ENCODE measurements at regions not wholly inside any gene's neighbourhood (a gene's known extent, or its start where the extent isn't known, plus 50 kb on each side); places are given as distances from the start of the nearest gene placed in this dataset.

- intact Hi-C loops (cut with micrococcal nuclease): no loop called here
- H3K36me3 Mint-ChIP-seq: no peaks in the 10 kb centered on the region
- H3K4me1 Mint-ChIP-seq: no peaks in the 10 kb centered on the region
- peaks cover 3% of the 10 kb centered on the region for H3K9me3 ChIP-seq (ENCODE audit: control insufficient read depth, insufficient read depth, low read length)
- H3K27ac Mint-ChIP-seq: no peak overlapping the region
- H3K4me3 ChIP-seq (ENCODE audit: low read length): no peak overlapping the region
- DNase-seq: no peak
- WGBS (ENCODE audit: insufficient coverage): 73% methylated on average over 4 of the region's 4 CpGs
- H3K4me1 ChIP-seq (ENCODE audit: control insufficient read depth, insufficient read depth, low read length): no peaks in the 10 kb centered on the region
- no peaks in the 10 kb centered on the region for H3K27me3 ChIP-seq (ENCODE audit: control insufficient read depth, insufficient read depth, low read length)
- no peak for ATAC-seq
- H3K27ac ChIP-seq (ENCODE audit: low read length): no peak overlapping the region
- peaks cover 10 to 13% of the 10 kb centered on the region in 2 donors for H3K9me3 Mint-ChIP-seq
- H3K36me3 ChIP-seq (ENCODE audit: control insufficient read depth, insufficient read depth, low read length): no peaks in the 10 kb centered on the region
- H3K4me3 Mint-ChIP-seq: no peak overlapping the region
- TF ChIP-seq CTCF (IDR thresholded peaks at IDR 0.05): no peak
- H3K27me3 Mint-ChIP-seq (ENCODE audit: low read depth in 2 of 2): no peaks in the 10 kb centered on the region
Observed at GRCh38 chr7:68038621-68039314, 1042.1 kb downstream of the TYW1 start.

GRCh38 chr7:68041554-68041953 lies 1044.9 kb downstream of the TYW1 start:
- Mint-ChIP-seq H3K27me3 (ENCODE audit: low read depth in 2 of 2) (no peaks in the 10 kb centered on the region), H3K27ac (no peak overlapping the region), H3K36me3 (no peaks in the 10 kb centered on the region), H3K4me3 (no peak overlapping the region), H3K4me1 (no peaks in the 10 kb centered on the region), H3K9me3 (peaks cover 8 to 9% of the 10 kb centered on the region in 2 donors)
- Histone ChIP-seq H3K36me3 (ENCODE audit: control insufficient read depth, insufficient read depth, low read length) (no peaks in the 10 kb centered on the region), H3K4me1 (ENCODE audit: control insufficient read depth, insufficient read depth, low read length) (no peaks in the 10 kb centered on the region), H3K27me3 (ENCODE audit: control insufficient read depth, insufficient read depth, low read length) (no peaks in the 10 kb centered on the region), H3K9me3 (ENCODE audit: control insufficient read depth, insufficient read depth, low read length) (peaks cover 5% of the 10 kb centered on the region), H3K27ac (ENCODE audit: low read length) (no peak overlapping the region), H3K4me3 (ENCODE audit: low read length) (no peak overlapping the region)
- TF ChIP-seq CTCF (IDR thresholded peaks at IDR 0.05): no peak
- no peak for ATAC-seq
- DNase-seq: no peak
- intact Hi-C loops (cut with micrococcal nuclease): no loop called here
- WGBS (ENCODE audit: insufficient coverage): 70% methylated on average over 6 of the region's 6 CpGs

GRCh38 chr7:68043546-68043945 lies 1046.9 kb downstream of the TYW1 start:
- H3K9me3 Mint-ChIP-seq: peaks cover 6 to 10% of the 10 kb centered on the region in 2 donors
- DNase-seq (no peak), ATAC-seq (no peak)
- H3K27me3 Mint-ChIP-seq (ENCODE audit: low read depth in 2 of 2): no peaks in the 10 kb centered on the region
- Histone ChIP-seq H3K9me3 (ENCODE audit: control insufficient read depth, insufficient read depth, low read length) (peaks cover 5% of the 10 kb centered on the region), H3K36me3 (ENCODE audit: control insufficient read depth, insufficient read depth, low read length) (no peaks in the 10 kb centered on the region), H3K4me3 (ENCODE audit: low read length) (no peak overlapping the region), H3K4me1 (ENCODE audit: control insufficient read depth, insufficient read depth, low read length) (no peaks in the 10 kb centered on the region), H3K27me3 (ENCODE audit: control insufficient read depth, insufficient read depth, low read length) (no peaks in the 10 kb centered on the region), H3K27ac (ENCODE audit: low read length) (no peak overlapping the region)
- 88% methylated on average over 4 of the region's 4 CpGs for WGBS (ENCODE audit: insufficient coverage)
- TF ChIP-seq CTCF (IDR thresholded peaks at IDR 0.05): no peak
- intact Hi-C loops (cut with micrococcal nuclease): no loop called here
- no peak overlapping the region for H3K4me3 Mint-ChIP-seq
- no peaks in the 10 kb centered on the region for H3K4me1 Mint-ChIP-seq
- H3K36me3 Mint-ChIP-seq: no peaks in the 10 kb centered on the region
- no peak overlapping the region for H3K27ac Mint-ChIP-seq

DNA sequence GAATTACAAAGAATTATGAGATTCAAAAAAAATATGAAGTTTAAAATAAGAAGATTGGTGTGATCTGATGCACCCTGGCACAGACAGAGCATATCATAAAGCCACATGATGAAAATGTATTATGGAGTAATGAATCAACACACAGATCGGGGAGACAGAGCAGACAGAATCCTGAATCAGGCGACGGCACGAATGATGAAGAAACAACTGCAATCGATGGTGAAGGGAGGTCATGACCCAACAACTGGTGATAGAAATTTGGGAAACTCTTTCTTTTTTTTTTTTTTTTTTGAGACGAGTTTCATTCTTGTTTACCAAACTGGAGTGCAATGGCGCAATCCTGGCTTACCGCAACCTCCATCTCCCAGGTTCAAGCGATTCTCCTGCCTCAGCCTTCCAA lies 1054.0 kb downstream of the TYW1 start:
- WGBS (ENCODE audit: insufficient coverage): 96% methylated on average over 9 of the region's 9 CpGs
- H3K9me3 ChIP-seq (ENCODE audit: control insufficient read depth, insufficient read depth, low read length): no peaks in the 10 kb centered on the region
- no peak overlapping the region for H3K27ac Mint-ChIP-seq
- peaks cover 0 to 6% of the 10 kb centered on the region in 2 donors for H3K9me3 Mint-ChIP-seq
- no peaks in the 10 kb centered on the region for H3K27me3 ChIP-seq (ENCODE audit: control insufficient read depth, insufficient read depth, low read length)
- no peaks in the 10 kb centered on the region for H3K27me3 Mint-ChIP-seq (ENCODE audit: low read depth in 2 of 2)
- no peak for TF ChIP-seq CTCF (IDR thresholded peaks at IDR 0.05)
- no peak for DNase-seq
- intact Hi-C loops (cut with micrococcal nuclease): no loop called here
- no peaks in the 10 kb centered on the region for H3K36me3 Mint-ChIP-seq
- H3K4me1 ChIP-seq (ENCODE audit: control insufficient read depth, insufficient read depth, low read length): no peaks in the 10 kb centered on the region
- no peak overlapping the region for H3K4me3 ChIP-seq (ENCODE audit: low read length)
- no peak for ATAC-seq
- H3K36me3 ChIP-seq (ENCODE audit: control insufficient read depth, insufficient read depth, low read length): no peaks in the 10 kb centered on the region
- H3K4me3 Mint-ChIP-seq: no peak overlapping the region
- H3K27ac ChIP-seq (ENCODE audit: low read length): no peak overlapping the region
- H3K4me1 Mint-ChIP-seq: no peaks in the 10 kb centered on the region

Data from natural killer cell (primary cell).